ENCODE measurements at regions not wholly inside any gene's neighbourhood (a gene's known extent, or its start where the extent isn't known, plus 50 kb on each side); places are given as distances from the start of the nearest gene placed in this dataset.

- no peak for DNase-seq (ENCODE audit: extremely low read depth in 1 of 2, low read depth in 1 of 2)
Measured at GRCh38 chr13:59545007-59545406, 618.7 kb downstream of the DIAPH3 start.

- no peak for DNase-seq (ENCODE audit: extremely low read depth in 1 of 2, low read depth in 1 of 2)
Measured at GRCh38 chr13:59546178-59546577, 617.5 kb downstream of the DIAPH3 start.

- DNase-seq (ENCODE audit: extremely low read depth in 1 of 2, low read depth in 1 of 2), result no peak
Measured at GRCh38 chr13:59547950-59548349, 615.8 kb downstream of the DIAPH3 start.

GRCh38 chr13:59562924-59563323, 600.8 kb downstream of the DIAPH3 start:
- no peak for DNase-seq (ENCODE audit: extremely low read depth in 1 of 2, low read depth in 1 of 2)

GRCh38 chr13:59566561-59566960, 597.2 kb downstream of the DIAPH3 start:
- DNase-seq (ENCODE audit: extremely low read depth in 1 of 2, low read depth in 1 of 2), result no peak

GRCh38 chr13:59568306-59568705, 595.4 kb downstream of the DIAPH3 start:
- no peak for DNase-seq (ENCODE audit: extremely low read depth in 1 of 2, low read depth in 1 of 2)

GRCh38 chr13:59570204-59570603, 593.5 kb downstream of the DIAPH3 start:
- no peak for DNase-seq (ENCODE audit: extremely low read depth in 1 of 2, low read depth in 1 of 2)

- no peak for DNase-seq (ENCODE audit: extremely low read depth in 1 of 2, low read depth in 1 of 2)
Measured at GRCh38 chr13:59584101-59584500, 579.6 kb downstream of the DIAPH3 start.

- DNase-seq (ENCODE audit: extremely low read depth in 1 of 2, low read depth in 1 of 2), result no peak
Measured at GRCh38 chr13:59584761-59585670, 578.7 kb downstream of the DIAPH3 start.

- DNase-seq (ENCODE audit: extremely low read depth in 1 of 2, low read depth in 1 of 2), result no peak
Measured at GRCh38 chr13:59587030-59587429, 576.7 kb downstream of the DIAPH3 start.

GRCh38 chr13:59587971-59588716, 575.6 kb downstream of the DIAPH3 start:
- no peak for DNase-seq (ENCODE audit: extremely low read depth in 1 of 2, low read depth in 1 of 2)

- DNase-seq (ENCODE audit: extremely low read depth in 1 of 2, low read depth in 1 of 2), result no peak
Measured at GRCh38 chr13:59588717-59589067, 575.0 kb downstream of the DIAPH3 start.

- no peak for DNase-seq (ENCODE audit: extremely low read depth in 1 of 2, low read depth in 1 of 2)
Measured at GRCh38 chr13:59601993-59602392, 561.7 kb downstream of the DIAPH3 start.

GRCh38 chr13:59603646-59604045, 560.1 kb downstream of the DIAPH3 start:
- no peak for DNase-seq (ENCODE audit: extremely low read depth in 1 of 2, low read depth in 1 of 2)

- DNase-seq (ENCODE audit: extremely low read depth in 1 of 2, low read depth in 1 of 2), result no peak
Measured at GRCh38 chr13:59607172-59607571, 556.6 kb downstream of the DIAPH3 start.

- no peak for DNase-seq (ENCODE audit: extremely low read depth in 1 of 2, low read depth in 1 of 2)
Measured at GRCh38 chr13:59607780-59608233, 555.9 kb downstream of the DIAPH3 start.

- no peak for DNase-seq (ENCODE audit: extremely low read depth in 1 of 2, low read depth in 1 of 2)
Measured at GRCh38 chr13:59609421-59609820, 554.3 kb downstream of the DIAPH3 start.
